ENCODE measurements at regions not wholly inside any gene's neighbourhood (a gene's known extent, or its start where the extent isn't known, plus 50 kb on each side); places are given as distances from the start of the nearest gene placed in this dataset.

DNA sequence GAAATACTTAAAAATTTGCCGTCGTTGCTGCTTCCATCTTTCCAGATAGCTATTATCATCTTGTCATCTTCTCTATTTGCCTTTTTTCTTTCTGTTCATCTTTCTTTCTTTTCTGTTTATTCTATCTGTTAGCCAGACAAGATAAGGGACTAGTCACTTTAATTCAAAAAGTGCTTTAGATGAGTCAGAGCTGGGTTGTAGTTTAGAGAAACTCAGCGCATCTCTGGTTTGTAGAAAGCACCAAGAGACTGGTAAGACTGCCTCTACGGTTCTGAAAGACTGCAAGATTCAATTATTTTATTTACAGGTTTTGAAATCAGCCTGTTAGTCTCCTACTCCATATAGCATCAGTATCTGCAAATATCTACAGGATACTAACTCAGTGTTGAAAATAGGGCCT, 562.8 kb upstream of the RIOK2 start:
- Mint-ChIP-seq H3K27me3 (ENCODE audit: low read depth) (no peaks in the 10 kb centered on the region), H3K27ac (no peak overlapping the region), H3K4me1 (no peaks in the 10 kb centered on the region), H3K36me3 (ENCODE audit: low read depth) (no peaks in the 10 kb centered on the region), H3K4me3 (no peak overlapping the region), H3K9me3 (no peaks in the 10 kb centered on the region)
- TF ChIP-seq, protein P1, sequence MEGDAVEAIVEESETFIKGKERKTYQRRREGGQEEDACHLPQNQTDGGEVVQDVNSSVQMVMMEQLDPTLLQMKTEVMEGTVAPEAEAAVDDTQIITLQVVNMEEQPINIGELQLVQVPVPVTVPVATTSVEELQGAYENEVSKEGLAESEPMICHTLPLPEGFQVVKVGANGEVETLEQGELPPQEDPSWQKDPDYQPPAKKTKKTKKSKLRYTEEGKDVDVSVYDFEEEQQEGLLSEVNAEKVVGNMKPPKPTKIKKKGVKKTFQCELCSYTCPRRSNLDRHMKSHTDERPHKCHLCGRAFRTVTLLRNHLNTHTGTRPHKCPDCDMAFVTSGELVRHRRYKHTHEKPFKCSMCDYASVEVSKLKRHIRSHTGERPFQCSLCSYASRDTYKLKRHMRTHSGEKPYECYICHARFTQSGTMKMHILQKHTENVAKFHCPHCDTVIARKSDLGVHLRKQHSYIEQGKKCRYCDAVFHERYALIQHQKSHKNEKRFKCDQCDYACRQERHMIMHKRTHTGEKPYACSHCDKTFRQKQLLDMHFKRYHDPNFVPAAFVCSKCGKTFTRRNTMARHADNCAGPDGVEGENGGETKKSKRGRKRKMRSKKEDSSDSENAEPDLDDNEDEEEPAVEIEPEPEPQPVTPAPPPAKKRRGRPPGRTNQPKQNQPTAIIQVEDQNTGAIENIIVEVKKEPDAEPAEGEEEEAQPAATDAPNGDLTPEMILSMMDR (IDR thresholded peaks at IDR 0.05; ENCODE audit: unreplicated experiment in 3 of 3), result no peak

DNA sequence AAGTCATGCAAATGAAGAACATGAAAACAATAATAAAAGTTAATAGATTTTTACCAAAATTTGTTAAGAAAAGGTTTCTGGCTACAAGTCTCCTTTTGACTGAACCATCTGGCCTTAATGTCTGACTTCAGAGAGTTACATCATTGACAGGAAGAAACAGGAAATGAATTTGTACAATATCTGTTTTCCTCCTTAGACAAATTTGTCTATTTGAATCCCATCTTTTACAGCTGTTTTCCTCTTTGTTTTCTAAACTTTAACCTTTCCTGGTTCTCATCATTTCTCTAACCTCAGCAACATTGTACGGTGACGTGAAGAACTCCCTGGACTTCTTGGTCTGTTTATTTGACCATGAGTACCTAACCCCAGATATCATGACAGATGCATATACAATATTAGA, 567.5 kb upstream of the RIOK2 start:
- H3K9me3 Mint-ChIP-seq, result no peaks in the 10 kb centered on the region
- no peaks in the 10 kb centered on the region for H3K36me3 Mint-ChIP-seq (ENCODE audit: low read depth)
- TF ChIP-seq, protein P1 (IDR thresholded peaks at IDR 0.05; ENCODE audit: unreplicated experiment in 3 of 3), result no peak
- H3K27ac Mint-ChIP-seq, result no peak overlapping the region
- H3K27me3 Mint-ChIP-seq (ENCODE audit: low read depth), result no peaks in the 10 kb centered on the region
- no peak overlapping the region for H3K4me3 Mint-ChIP-seq
- H3K4me1 Mint-ChIP-seq, result no peaks in the 10 kb centered on the region

DNA sequence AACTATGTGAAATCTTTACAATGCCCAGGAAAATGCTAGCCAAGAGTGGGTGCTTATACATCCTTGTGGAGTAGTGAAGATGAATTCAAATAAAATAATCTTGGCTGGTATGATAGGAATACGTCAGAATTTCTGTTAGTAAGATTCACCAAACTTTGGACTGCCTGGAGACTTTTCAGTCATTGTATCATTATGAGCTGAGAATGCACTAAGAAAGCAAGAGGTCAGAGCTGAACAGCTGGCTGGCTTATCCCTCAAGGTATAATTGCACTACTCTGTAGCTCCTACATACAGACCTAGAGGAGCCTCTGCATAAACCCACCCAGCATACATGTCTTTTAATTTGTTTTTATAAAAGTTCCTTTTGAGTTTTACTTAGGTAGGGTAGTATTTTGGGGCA, 568.5 kb upstream of the RIOK2 start:
- H3K4me3 Mint-ChIP-seq, result no peak overlapping the region

DNA sequence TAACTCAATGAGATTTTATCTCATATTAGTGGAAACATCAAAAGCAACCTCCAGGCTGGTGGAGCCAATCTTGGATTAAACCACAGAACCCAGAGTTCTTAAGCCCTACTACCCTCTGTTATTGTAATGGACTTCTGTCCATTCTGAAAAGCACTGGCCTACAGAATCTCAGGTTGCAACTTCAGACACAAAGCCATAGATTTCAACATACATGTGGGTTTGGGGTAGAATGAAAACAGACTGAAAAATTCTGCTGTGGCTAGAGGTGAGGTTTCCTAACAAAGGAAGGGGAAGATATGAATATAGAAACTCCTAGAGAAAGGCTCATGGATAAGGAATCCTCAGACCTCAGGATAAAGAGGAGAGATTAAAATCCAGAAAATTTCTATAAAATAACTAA, 569.8 kb upstream of the RIOK2 start:
- TF ChIP-seq, protein P1 (IDR thresholded peaks at IDR 0.05; ENCODE audit: unreplicated experiment in 3 of 3), result no peak
- H3K4me1 Mint-ChIP-seq, result no peaks in the 10 kb centered on the region
- no peaks in the 10 kb centered on the region for H3K27me3 Mint-ChIP-seq (ENCODE audit: low read depth)
- no peaks in the 10 kb centered on the region for H3K9me3 Mint-ChIP-seq
- H3K36me3 Mint-ChIP-seq (ENCODE audit: low read depth), result no peaks in the 10 kb centered on the region
- H3K4me3 Mint-ChIP-seq, result no peak overlapping the region
- no peak overlapping the region for H3K27ac Mint-ChIP-seq

More for the DNA sequence above, 568.5 kb upstream of the RIOK2 start:
- Mint-ChIP-seq H3K27ac (no peak overlapping the region), H3K9me3 (no peaks in the 10 kb centered on the region), H3K27me3 (ENCODE audit: low read depth) (no peaks in the 10 kb centered on the region), H3K36me3 (ENCODE audit: low read depth) (no peaks in the 10 kb centered on the region), H3K4me1 (no peaks in the 10 kb centered on the region)
- TF ChIP-seq, protein P1 (IDR thresholded peaks at IDR 0.05; ENCODE audit: unreplicated experiment in 3 of 3), result no peak

DNA sequence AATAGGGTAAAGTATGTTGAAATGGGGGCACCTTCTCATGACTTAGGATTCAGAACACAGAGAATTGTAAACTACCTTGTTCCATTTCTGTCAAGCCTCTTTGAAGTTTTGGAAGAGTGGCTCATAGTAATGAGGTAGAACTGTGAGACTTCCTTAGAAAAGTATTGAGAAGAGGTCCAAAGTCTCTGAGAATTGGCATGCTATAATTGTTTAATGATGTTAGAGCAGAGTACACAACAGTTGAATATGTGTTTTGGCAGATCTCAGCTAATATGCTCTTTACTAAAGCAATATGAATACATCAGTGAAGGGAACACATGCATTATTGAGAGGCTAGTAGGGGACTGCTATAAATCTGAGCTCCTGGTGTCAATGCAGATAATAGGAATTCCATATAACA, 579.4 kb upstream of the RIOK2 start:
- H3K36me3 Mint-ChIP-seq (ENCODE audit: low read depth), result no peaks in the 10 kb centered on the region
- TF ChIP-seq, protein P1 (IDR thresholded peaks at IDR 0.05; ENCODE audit: unreplicated experiment in 3 of 3), result no peak
- no peak overlapping the region for H3K4me3 Mint-ChIP-seq
- no peak overlapping the region for H3K27ac Mint-ChIP-seq
- no peaks in the 10 kb centered on the region for H3K9me3 Mint-ChIP-seq
- H3K4me1 Mint-ChIP-seq, result no peaks in the 10 kb centered on the region
- H3K27me3 Mint-ChIP-seq (ENCODE audit: low read depth), result no peaks in the 10 kb centered on the region

DNA sequence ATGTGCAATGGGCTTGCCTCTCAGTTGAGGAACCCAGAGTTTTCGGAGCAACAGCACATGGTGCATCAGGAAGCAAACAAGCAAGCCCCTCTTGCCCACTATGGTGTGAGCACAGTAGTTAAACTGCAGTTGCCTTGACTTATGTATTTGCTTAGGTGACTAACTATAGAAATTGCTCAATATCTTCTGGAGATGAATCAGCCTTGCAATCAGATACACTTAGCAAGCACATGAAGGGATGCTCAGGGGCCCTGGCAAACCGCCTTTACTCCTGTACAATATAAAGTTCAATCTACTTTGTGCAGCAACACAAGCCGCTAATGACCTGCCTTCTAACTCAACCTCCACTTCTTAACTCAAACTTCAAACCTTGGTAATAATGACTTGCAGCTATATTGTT, 581.7 kb upstream of the RIOK2 start:
- Mint-ChIP-seq H3K9me3 (no peaks in the 10 kb centered on the region), H3K4me3 (no peak overlapping the region), H3K36me3 (ENCODE audit: low read depth) (no peaks in the 10 kb centered on the region)

More for the DNA sequence above, 581.7 kb upstream of the RIOK2 start:
- Mint-ChIP-seq H3K4me1 (no peaks in the 10 kb centered on the region), H3K27me3 (ENCODE audit: low read depth) (no peaks in the 10 kb centered on the region), H3K27ac (no peak overlapping the region)
- TF ChIP-seq, protein P1 (IDR thresholded peaks at IDR 0.05; ENCODE audit: unreplicated experiment in 3 of 3), result no peak
